ENCODE measurements at regions not wholly inside any gene's neighbourhood (a gene's known extent, or its start where the extent isn't known, plus 50 kb on each side); places are given as distances from the start of the nearest gene placed in this dataset.
"Not testable (repeated sequence)": the region's sequence is repeated elsewhere in the genome, so short reads cannot be mapped to it uniquely, and the experiment has no call there.

DNA sequence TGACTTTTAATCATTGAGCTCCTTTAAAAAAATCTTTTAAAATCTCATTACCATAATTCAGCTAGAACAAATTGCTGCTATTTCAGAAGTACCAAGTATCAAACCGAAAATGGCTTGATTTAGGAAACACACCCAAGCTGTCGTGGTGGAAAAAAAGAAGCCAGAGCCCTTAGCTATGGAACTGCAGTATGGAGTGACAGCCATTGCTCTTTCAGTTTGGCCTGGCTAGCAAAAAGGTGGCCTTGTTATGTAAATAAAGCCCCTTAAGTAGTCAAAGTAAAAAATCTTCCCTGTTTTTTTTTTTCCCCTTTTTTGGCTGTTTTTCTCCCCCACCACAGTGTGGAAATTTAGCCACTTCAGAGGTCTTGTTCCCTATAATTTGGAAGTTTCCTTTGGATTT lies 66.0 kb upstream of the PTPN20 start:
- not testable (repeated sequence) for TF ChIP-seq CTCF, POLR2A (IDR thresholded peaks at IDR 0.05)

Measured in testis (tissue), 2 donors.